ENCODE measurements at regions not wholly inside any gene's neighbourhood (a gene's known extent, or its start where the extent isn't known, plus 50 kb on each side); places are given as distances from the start of the nearest gene placed in this dataset.
"Not testable (repeated sequence)": the region's sequence is repeated elsewhere in the genome, so short reads cannot be mapped to it uniquely, and the experiment has no call there.

DNA sequence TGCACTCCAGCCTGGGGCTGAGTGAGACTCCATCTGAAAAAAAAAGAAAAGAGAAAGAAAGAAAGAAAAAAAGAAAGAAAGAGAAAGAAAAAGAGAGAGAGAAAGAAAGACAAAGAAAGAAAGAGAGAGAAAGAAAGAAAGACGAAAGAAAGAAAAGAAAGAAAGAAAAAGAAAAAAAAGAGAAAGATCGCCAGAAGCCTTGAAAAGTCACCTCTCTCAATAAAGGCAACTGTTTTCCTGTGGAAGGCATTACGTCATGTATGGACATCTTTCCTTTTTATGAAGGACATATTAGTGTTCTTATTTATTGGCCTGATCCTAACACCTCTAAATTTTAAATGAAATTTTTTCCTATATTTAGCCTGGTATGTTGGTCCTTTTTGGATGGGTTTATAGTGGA is 310.9 kb upstream of the FRG1 start:
- not testable (repeated sequence) for H3K4me1 ChIP-seq (ENCODE audit: insufficient read depth, low read length); H3K27ac ChIP-seq (ENCODE audit: low read depth, low read length); H3K9ac ChIP-seq (ENCODE audit: low read depth, low read length); H3K4me3 ChIP-seq (ENCODE audit: low read length); H3K9me3 ChIP-seq (ENCODE audit: insufficient read depth, low read depth, low read length); H3K36me3 ChIP-seq (ENCODE audit: insufficient read depth, low read length); H3K27me3 ChIP-seq (ENCODE audit: insufficient read depth, low read length)
- 89% methylated on average over 3 of the region's 3 CpGs for WGBS

DNA sequence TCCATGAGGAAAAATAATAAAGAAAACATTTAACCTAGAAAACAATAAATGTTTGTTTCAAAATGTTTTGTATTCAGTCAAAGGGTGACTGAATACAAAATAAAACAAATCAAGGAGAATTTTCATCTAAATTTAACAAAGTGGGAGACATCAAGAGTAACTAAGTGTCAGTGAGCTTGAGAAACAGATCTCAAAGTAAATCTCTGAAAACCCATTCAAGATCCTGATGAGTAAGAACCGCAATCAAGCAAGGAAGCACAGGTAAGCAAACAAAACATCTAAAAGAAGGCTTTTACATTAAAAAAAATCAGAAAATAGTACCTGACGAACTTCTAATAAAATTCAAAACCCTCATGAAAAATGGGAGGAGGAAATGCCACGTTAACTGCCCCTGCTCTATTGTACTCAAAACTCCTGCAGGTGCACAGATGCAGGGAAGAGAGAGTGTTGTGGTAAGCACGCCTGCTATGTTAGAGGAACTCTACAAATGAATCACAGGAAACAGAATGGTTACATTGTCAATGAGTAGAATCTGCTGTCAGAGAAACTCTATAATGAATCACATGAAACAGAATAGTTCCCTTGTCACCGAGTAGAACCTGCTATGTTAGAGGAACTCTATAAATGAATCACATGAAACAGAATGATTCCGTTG is 309.6 kb upstream of the FRG1 start:
- H3K36me3 ChIP-seq (ENCODE audit: insufficient read depth, low read length); H3K27me3 ChIP-seq (ENCODE audit: insufficient read depth, low read length); H3K4me1 ChIP-seq (ENCODE audit: insufficient read depth, low read length); H3K9ac ChIP-seq (ENCODE audit: low read depth, low read length); H3K9me3 ChIP-seq (ENCODE audit: insufficient read depth, low read depth, low read length); H3K27ac ChIP-seq (ENCODE audit: low read depth, low read length); H3K4me3 ChIP-seq (ENCODE audit: low read length): not testable (repeated sequence)
- 85% methylated on average over 5 of the region's 6 CpGs for WGBS

DNA sequence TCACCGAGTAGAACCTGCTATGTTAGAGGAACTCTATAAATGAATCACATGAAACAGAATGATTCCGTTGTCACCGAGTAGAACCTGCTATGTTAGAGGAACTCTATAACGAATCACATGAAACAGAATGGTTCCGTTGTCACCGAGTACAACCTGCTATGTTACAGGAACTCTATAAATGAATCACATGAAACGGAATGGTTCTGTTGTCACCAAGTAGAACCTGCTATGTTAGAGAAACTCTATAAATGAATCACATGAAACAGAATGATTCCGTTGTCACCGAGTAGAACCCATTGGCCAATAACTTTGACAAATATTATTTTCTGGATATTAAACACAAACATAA is 309.1 kb upstream of the FRG1 start:
- WGBS = 95% methylated on average over 9 of the region's 9 CpGs
- not testable (repeated sequence) for H3K9ac ChIP-seq (ENCODE audit: low read depth, low read length); H3K27ac ChIP-seq (ENCODE audit: low read depth, low read length); H3K4me1 ChIP-seq (ENCODE audit: insufficient read depth, low read length); H3K4me3 ChIP-seq (ENCODE audit: low read length); H3K27me3 ChIP-seq (ENCODE audit: insufficient read depth, low read length); H3K9me3 ChIP-seq (ENCODE audit: insufficient read depth, low read depth, low read length); H3K36me3 ChIP-seq (ENCODE audit: insufficient read depth, low read length)

DNA sequence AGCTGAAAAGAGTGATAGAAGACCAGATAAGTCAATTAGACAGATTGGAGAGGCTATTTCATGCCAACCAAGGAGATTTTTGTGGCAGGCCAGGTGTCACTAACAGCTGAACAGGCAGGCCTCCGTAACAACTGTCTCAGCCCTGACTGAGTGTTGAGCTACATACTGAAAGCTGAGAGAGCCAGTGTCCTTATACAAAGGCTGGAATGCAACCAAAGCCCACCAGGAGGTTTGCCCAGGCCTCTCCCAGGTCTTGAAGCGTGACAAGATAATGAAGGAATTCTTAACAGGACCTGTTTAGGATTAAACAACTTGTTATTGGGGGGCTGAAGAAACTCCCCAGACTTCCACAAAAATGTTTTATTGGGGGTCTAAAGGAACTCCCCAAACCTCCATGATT is 290.2 kb upstream of the FRG1 start:
- H3K4me3 ChIP-seq (ENCODE audit: low read length); H3K9ac ChIP-seq (ENCODE audit: low read depth, low read length); H3K36me3 ChIP-seq (ENCODE audit: insufficient read depth, low read length); H3K4me1 ChIP-seq (ENCODE audit: insufficient read depth, low read length); H3K9me3 ChIP-seq (ENCODE audit: insufficient read depth, low read depth, low read length); H3K27me3 ChIP-seq (ENCODE audit: insufficient read depth, low read length); H3K27ac ChIP-seq (ENCODE audit: low read depth, low read length): not testable (repeated sequence)
- 70% methylated on average over 2 of the region's 2 CpGs for WGBS

DNA sequence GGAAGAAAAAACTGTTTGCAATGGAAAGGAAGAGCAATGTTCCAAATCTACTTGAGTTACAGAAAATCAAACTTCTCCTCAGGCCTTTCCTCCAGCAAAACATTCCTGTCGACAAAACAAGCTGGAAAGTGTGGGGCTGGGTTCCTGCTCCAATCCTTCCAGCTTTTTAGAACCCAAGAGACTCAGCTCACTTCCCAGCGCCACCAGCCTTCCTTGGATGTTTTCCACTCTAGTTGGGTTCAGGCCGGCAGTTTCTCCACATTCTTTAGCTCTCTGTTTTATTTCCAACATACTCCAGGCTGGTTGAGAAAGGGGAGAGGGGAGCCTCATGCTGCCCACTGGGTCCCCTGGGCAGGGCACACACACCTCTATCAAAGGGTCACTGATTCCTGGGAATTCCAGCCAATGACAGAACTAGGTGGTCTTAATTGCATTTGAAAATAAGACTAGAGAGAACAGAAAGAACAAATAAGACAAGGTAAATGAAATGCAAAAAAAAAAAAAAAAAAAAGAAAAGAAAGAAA is 287.5 kb upstream of the FRG1 start:
- not testable (repeated sequence) for H3K4me3 ChIP-seq (ENCODE audit: low read length); H3K4me1 ChIP-seq (ENCODE audit: insufficient read depth, low read length); H3K27me3 ChIP-seq (ENCODE audit: insufficient read depth, low read length); H3K27ac ChIP-seq (ENCODE audit: low read depth, low read length); H3K9ac ChIP-seq (ENCODE audit: low read depth, low read length); H3K36me3 ChIP-seq (ENCODE audit: insufficient read depth, low read length); H3K9me3 ChIP-seq (ENCODE audit: insufficient read depth, low read depth, low read length)
- WGBS = no CpG with 5 or more reads among the region's 3 CpGs

DNA sequence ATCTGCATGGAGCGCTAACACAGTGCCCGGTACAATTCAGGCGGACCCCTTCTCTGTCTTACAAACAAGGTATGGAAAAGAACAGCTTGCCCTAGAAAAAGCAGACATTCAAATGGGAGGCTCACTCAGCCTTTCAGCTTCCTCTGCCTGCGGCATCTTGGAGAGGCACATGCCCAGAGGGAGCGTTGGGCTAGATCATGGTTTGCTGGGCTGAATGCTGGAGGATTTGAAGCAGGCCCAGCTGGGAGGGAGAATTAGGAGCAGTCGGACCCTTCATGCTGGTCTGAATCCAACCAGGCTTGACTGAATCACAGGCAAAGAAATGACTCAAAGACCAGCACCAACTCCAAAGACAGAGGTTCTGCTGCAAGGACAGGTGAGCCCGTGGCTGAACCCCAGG is 286.7 kb upstream of the FRG1 start:
- not testable (repeated sequence) for H3K4me3 ChIP-seq (ENCODE audit: low read length); H3K27ac ChIP-seq (ENCODE audit: low read depth, low read length); H3K27me3 ChIP-seq (ENCODE audit: insufficient read depth, low read length); H3K4me1 ChIP-seq (ENCODE audit: insufficient read depth, low read length); H3K9ac ChIP-seq (ENCODE audit: low read depth, low read length); H3K36me3 ChIP-seq (ENCODE audit: insufficient read depth, low read length); H3K9me3 ChIP-seq (ENCODE audit: insufficient read depth, low read depth, low read length)
- 71% methylated on average over 6 of the region's 7 CpGs for WGBS

DNA sequence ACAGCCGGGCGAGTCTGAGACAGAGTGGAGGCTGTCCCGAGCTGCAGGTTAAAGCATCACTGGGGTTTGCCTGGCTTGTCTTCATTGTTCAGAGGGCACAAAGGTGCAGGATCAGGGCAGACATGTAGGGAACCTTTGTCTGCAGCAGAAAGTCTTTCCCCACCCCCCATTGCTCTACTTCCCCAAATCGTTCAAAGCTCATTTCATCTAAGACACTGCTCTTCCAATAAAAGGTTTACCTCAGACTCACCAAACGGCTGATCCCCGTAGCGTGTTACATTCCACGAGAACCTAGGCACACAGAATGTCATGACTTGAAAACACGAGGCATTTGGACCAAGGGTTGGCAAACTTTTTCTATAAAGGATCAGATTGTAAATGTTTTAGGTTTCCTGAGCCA is 286.3 kb upstream of the FRG1 start:
- WGBS = 80% methylated on average over 5 of the region's 9 CpGs
- not testable (repeated sequence) for H3K4me1 ChIP-seq (ENCODE audit: insufficient read depth, low read length); H3K27ac ChIP-seq (ENCODE audit: low read depth, low read length); H3K27me3 ChIP-seq (ENCODE audit: insufficient read depth, low read length); H3K9me3 ChIP-seq (ENCODE audit: insufficient read depth, low read depth, low read length); H3K36me3 ChIP-seq (ENCODE audit: insufficient read depth, low read length); H3K4me3 ChIP-seq (ENCODE audit: low read length); H3K9ac ChIP-seq (ENCODE audit: low read depth, low read length)

DNA sequence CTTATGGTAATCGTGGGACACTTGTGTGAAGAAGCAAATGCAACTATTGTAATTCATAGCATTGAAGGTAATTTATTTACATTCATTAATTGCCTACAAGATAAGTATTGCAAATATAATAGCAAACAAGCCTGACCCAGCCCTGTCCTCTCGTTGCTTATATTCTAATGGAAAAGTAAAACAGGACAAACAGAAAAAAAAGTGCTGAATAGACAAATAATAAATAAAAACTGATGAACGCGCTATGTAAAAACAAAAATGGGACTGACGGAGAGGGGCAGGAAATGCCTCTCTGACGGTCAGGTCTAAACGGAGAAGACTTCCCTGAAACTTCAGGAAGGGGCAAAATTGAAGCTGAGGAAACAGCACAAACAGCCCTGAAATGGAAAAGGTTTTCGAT is 284.9 kb upstream of the FRG1 start:
- not testable (repeated sequence) for H3K36me3 ChIP-seq (ENCODE audit: insufficient read depth, low read length); H3K27ac ChIP-seq (ENCODE audit: low read depth, low read length); H3K4me3 ChIP-seq (ENCODE audit: low read length); H3K9me3 ChIP-seq (ENCODE audit: insufficient read depth, low read depth, low read length); H3K27me3 ChIP-seq (ENCODE audit: insufficient read depth, low read length); H3K9ac ChIP-seq (ENCODE audit: low read depth, low read length); H3K4me1 ChIP-seq (ENCODE audit: insufficient read depth, low read length)
- 96% methylated on average over 6 of the region's 8 CpGs for WGBS

DNA sequence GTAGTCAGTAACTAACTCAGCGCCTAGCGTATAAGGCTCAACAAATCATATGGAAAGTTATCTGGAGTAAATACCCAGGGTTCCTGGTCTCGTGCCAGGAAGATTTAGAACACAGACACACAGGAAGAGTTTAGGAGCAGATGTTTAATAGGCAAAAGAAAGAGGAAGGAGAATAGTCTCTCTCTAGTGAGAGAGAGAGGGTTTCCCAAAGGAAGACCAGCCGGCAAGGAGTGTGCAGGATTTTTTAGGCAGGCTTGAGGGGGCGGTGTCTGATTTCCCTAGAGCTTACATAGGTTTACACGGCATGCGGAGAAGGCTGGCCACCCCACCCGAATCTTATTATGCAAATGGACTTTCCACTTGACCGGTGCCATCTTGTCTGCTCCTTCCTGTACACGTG is 284.0 kb upstream of the FRG1 start:
- Histone ChIP-seq H3K4me3 (ENCODE audit: low read length) (no peak overlapping the region), H3K36me3 (ENCODE audit: insufficient read depth, low read length) (no peaks in the 10 kb centered on the region), H3K4me1 (ENCODE audit: insufficient read depth, low read length) (peaks cover 9% of the 10 kb centered on the region; the same call in 1 of the 2 replicates), H3K9ac (ENCODE audit: low read depth, low read length) (no peak overlapping the region), H3K27me3 (ENCODE audit: insufficient read depth, low read length) (no peaks in the 10 kb centered on the region), H3K9me3 (ENCODE audit: insufficient read depth, low read depth, low read length) (no peaks in the 10 kb centered on the region), H3K27ac (ENCODE audit: low read depth, low read length) (no peak overlapping the region)
- WGBS = 95% methylated on average over 10 of the region's 10 CpGs

DNA sequence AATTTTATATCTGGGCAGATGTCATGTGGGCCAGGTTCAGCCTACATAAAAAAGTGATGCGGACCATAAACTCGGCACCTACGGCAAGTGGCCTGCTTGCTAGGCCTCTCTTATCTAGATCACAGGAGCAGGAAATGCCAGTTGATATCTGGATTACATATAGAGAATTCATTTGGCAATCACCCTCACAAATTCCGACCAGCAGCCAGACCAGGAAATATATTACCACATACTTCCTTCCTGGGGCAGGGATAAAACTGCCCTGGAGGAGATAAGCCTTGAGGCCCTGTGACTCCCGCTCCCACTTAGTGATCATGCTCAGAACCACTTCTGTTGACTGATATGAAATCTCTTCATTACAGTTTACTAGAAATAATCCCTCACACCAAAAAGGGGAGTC is 282.4 kb upstream of the FRG1 start:
- 86% methylated on average over 5 of the region's 5 CpGs for WGBS
- H3K4me3 ChIP-seq (ENCODE audit: low read length); H3K36me3 ChIP-seq (ENCODE audit: insufficient read depth, low read length); H3K9me3 ChIP-seq (ENCODE audit: insufficient read depth, low read depth, low read length); H3K27ac ChIP-seq (ENCODE audit: low read depth, low read length); H3K9ac ChIP-seq (ENCODE audit: low read depth, low read length); H3K4me1 ChIP-seq (ENCODE audit: insufficient read depth, low read length); H3K27me3 ChIP-seq (ENCODE audit: insufficient read depth, low read length): not testable (repeated sequence)

DNA sequence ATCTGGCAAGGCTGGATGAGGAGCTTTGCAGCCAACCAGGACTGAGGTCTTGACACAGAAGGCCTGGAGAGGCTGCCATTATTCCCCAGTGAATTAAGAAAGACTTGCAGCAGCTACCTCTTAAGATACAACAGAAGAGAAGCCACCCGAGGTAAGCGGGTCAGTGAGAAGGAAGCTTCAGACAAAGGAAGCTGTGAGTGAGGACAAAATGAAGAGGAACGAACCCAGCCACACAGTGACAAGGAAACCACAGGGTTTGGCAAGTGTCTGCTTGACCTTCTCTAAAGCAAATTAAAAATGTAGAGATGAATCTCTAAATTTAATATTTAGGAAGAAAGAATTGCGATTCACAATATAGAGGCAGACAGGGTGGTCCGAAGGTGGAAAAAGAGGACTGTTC is 281.8 kb upstream of the FRG1 start:
- not testable (repeated sequence) for H3K9ac ChIP-seq (ENCODE audit: low read depth, low read length); H3K27ac ChIP-seq (ENCODE audit: low read depth, low read length); H3K36me3 ChIP-seq (ENCODE audit: insufficient read depth, low read length); H3K4me1 ChIP-seq (ENCODE audit: insufficient read depth, low read length); H3K27me3 ChIP-seq (ENCODE audit: insufficient read depth, low read length); H3K4me3 ChIP-seq (ENCODE audit: low read length); H3K9me3 ChIP-seq (ENCODE audit: insufficient read depth, low read depth, low read length)
- WGBS = 94% methylated on average over 3 of the region's 5 CpGs

DNA sequence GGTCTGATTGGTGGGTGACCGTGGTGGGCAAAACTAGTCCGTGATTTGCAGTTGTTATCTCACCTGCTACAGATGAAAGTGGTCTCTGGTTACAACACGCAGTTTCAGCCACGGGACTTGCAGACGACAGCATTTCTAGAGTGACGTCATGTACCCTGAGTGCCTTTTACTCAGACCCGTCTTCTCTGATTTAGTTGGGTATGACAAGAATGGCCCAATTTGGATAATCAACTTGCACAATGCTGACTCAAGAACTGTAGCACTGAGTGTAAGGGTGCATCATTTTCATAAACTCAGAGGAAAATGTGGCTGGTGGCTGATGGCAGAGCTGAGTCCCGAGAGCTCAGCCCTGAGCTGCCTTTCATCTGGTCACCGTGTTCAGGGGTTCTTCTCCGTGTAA is 281.4 kb upstream of the FRG1 start:
- no peak overlapping the region for H3K4me3 ChIP-seq (ENCODE audit: low read length)

More for the DNA sequence above, 281.4 kb upstream of the FRG1 start:
- no peak overlapping the region for H3K9ac ChIP-seq (ENCODE audit: low read depth, low read length)
- peaks cover 3% of the 10 kb centered on the region; the same call in 1 of the 2 replicates for H3K4me1 ChIP-seq (ENCODE audit: insufficient read depth, low read length)
- 94% methylated on average over 8 of the region's 10 CpGs for WGBS
- H3K27ac ChIP-seq (ENCODE audit: low read depth, low read length) = no peak overlapping the region
- no peaks in the 10 kb centered on the region for H3K36me3 ChIP-seq (ENCODE audit: insufficient read depth, low read length)
- no peaks in the 10 kb centered on the region for H3K9me3 ChIP-seq (ENCODE audit: insufficient read depth, low read depth, low read length)
- H3K27me3 ChIP-seq (ENCODE audit: insufficient read depth, low read length) = no peaks in the 10 kb centered on the region

Measured in HUES64 (cell line).